NCI-H2171 (cell line): ENCODE measurements at regions not wholly inside any gene's neighbourhood (a gene's known extent, or its start where the extent isn't known, plus 50 kb on each side); places are given as distances from the start of the nearest gene placed in this dataset.

Experiments used
- DNase-seq: peaks from one replicate; lab custom pipeline; 2025; lab: John Stamatoyannopoulos, UW

DNA sequence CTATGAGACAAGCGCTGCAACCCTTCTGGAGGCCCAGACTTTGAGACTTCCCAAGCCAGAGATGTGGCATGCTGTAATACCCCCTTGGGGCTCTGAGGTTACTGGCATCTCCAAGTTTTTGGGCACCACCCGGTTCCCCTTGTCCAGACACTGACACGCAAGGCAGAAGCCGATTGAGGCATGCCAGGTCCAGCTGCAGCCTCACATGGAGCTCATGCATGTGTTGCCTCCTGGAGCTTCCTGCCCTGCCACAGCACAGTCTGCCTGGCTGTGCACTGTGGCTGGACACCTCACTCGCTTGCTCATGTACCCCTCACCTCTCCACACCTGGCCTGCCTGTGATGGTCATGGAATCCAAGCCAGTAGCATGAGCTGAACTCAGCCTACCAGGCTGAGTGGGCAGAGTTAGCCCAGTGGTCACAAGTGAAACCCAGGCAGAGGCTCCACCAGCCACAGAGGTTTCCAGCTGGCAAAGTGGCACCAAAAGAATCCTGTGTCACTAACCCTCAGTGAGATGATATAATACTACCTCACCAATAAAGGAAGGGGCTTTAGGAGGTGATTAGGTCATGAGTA, 789.2 kb upstream of the INTU start:
- no peak for DNase-seq

DNA sequence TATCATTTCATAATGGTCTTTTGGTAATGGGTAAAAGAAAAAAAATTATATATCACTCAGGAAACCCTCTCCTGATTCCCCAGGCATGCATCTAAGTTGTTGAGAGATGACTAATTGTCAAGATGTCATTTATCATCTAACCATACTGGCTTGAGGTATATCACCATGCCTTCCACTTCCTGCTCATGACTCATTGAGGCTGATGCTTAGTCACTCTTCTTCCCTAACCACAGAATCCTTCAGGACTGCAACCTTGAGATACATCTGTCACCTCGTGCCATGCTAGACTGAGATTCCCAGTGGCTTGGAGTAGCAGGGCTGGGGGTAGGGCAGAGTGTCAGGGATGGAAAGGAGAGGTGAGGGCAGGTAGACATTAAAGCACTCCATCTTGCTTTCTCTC, 782.5 kb upstream of the INTU start:
- DNase-seq, result peak; percentile 0

DNA sequence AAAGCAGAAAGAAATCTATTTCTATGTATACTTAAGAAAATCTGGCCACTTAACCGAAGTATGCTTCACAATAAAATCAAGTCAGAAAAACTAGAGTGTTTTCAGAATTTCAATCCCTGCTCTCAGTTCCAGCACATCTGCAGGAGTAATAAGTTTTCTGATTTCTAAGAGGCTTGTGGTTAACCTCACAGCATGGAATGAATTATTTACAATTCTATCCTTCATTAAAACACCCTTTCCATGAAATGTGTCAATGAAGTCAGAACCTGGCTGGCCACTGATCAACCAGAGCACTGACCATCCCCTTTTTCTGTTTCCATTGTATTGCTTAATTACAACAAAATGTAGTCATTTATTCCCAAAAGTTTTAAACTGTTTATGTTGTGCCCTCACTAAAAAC, 781.4 kb upstream of the INTU start:
- DNase-seq, result no peak

DNA sequence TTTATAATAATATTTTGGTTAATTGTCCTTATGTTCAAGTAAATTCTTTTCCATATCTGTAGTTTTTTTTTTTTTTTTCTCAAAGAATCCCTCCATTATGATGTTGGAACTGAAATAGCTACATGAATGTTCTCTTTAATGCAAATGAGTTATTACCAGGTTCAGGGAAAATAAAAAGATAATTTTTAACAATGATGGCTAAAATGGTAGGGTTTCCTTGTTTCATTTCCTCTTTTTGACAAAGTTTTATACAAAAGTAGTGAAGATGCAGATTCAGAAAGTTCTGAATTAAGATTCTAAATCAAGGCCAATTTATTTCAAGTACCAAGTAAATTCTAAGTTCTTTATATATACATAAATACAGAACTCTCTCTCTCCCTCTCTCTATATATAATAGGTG, 779.0 kb upstream of the INTU start:
- DNase-seq, result no peak

DNA sequence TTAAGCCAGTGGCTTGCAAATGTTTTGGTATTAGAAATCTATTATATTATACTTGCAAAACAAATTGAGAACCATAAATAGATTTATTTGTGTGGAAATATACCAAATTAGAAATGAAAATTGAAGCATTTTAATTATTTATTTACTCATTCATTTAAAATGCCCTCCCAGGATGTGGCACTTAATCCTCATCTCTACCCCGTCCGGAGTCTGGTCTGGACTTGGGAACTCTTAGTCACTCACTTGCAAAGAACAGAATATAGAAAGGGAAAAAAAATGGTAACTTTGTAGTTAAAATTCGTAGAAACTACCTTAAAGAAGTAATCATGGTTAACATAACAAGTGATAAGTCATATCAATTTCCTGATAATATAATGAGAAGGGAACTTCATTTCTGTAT, 775.9 kb upstream of the INTU start:
- DNase-seq, result no peak

DNA sequence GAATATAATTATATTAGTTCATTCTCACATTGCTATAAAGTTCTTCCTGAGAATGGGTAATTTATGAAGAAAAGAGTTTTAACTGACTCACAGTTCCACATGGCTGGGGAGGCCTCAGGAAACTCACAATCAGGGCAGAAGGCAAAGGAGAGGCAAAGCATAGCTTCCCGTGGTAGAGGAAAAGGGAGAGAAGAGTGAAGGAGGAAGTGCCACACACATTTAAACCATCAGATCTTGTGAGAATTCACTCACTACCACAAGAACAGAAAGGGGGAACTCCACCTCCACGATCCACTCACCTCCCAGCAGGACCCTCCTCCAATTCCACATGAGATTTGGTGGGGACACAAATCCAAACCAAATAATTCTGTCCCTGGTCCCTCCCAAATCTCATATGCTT, 773.4 kb upstream of the INTU start:
- DNase-seq, result no peak

DNA sequence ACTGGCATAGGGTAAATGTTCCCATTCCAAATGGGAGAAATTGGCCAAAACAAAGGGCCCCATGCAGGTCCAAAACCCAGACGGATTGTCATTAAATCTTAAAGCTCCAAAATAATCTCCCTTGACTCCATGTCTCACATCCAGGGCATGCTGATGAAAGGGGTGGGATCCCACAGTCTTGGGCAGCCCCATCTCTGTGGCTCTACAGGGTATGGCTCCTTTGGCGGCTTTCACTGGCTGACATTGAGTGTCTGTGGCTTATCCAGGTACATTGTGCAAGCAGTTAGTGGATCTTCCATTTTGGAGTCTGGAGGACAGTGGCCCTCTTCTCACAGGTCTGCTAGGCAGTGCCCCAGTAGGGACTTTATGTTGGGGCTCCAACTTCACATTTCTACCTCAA, 772.9 kb upstream of the INTU start:
- DNase-seq, result no peak

DNA sequence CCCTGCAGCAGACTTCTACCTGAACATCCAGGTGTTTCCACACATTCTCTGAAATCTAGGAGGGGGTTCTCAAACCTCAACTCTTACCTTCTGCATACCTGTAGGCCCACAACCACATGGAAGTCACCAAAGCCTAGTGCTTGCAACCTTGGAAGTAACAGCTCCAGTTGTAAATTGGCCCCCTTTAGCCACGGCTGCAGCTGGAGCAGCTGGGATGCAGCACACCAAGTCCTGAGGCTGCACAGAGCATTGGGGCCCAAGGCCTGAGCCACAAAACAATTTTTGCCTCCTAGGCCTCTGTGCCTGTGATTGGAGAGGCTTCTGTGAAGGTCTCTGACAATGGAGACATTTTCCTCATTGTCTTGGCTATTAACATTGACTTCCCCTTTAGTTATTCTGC, 772.4 kb upstream of the INTU start:
- no peak for DNase-seq

DNA sequence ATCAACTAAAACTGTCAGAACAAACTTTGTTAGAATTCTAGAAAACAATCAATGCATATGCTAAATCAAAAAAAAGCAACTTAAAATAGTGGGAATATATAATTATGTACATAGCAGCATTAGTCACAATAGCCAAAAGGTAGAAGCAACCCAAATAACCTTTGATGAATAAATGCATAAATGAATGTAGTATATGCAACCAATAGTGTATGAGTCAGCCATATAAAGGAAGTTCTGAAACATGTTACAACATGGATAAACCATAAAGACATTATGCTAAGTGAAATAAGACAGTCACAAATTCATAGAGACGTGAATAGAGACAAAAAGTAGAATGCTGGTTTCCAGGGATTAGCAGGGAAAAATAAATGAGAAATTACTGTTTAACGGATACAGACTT, 762.8 kb upstream of the INTU start:
- DNase-seq, result no peak

DNA sequence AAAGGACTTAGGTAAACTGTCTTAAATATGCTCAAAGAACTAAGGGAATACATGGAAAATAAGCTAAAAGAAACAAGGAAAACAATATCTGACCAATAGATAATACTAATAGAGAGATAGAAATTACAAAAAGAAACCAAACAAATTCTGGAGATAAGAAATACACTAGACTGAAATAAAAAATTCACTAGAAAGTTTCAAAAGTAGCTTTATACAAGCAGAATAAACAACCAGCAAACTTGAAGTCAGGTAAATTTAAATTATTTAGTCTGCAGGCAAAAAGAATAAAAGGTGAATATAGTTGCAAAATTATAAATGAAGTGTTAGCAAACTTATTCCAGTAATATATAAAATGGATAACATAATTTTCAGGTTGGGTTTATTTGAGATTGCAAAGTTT, 760.9 kb upstream of the INTU start:
- DNase-seq, result no peak

DNA sequence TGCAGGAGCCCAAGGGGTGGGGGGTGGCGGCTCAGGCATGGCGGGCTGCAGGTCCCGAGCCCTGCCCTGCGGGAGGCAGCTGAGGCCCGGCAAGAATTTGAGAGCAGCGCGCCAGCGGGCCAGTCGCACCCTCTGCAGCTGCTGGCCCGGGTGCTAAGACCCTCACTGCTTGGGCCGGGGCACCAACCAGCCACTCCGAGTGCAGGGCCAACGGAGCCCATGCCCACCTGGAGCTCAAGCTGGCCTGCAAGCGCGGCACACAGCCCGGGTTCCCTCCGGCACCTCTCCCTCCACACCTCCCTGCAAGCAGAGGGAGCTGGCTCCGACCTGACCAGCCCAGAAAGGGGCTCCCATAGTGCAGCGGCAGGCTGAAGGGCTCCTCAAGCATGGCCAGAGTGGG, 758.2 kb upstream of the INTU start:
- DNase-seq, result no peak

DNA sequence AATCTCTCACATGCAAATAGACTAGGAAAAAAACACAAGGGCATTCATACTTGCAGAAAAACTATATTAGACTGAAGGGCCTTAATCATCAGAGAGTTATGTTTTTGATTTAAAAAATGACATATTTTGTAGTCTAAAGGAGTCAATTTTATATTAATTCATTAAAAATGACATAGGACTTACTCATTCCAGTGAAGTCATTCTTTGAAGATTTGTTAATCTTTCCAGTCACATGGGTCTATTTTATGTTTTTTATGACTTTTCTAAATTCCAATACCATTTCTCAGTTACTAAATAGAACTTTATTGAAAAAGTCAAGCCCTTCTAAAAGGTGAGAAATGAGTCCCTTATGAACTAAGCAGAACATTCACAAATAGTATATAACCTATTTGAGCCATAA, 743.8 kb upstream of the INTU start:
- no peak for DNase-seq

DNA sequence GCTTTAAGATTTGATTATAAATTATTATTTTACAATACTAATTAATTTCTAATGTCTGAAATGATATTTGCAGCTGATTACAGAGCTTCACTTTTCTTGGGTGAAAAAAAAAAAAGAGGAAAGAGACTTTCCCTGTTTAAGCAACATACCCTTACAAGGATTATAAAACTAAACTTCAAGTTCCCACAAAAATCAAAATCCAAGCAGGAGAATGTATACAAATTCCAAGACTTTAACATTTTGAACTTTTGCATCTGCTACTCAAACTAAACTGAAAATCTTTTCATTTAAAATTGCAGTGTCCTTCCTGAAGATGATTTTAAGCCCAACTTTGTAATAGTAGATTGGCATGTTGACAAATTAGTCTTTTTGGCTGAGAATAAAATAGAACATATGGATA, 742.4 kb upstream of the INTU start:
- DNase-seq, result no peak

DNA sequence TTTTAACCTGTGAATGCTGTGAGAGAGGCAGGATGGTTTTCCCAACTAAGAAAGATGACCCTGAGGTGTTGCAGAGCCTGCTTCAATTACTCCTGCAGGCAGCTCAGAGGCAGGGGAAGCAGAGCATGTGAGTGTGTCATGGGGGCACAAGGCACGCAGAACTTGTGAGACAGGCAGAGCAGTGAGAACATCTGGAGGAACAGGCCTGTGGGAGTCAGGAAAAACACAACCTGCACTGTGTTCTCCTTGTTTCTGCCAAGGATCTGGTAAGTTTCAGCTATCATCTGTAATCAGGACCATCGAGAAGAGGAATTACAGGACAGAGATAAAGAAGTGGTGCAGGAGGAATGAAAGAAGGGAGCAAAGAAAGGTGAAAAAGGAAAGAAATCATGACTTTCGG, 741.8 kb upstream of the INTU start:
- DNase-seq, result no peak

DNA sequence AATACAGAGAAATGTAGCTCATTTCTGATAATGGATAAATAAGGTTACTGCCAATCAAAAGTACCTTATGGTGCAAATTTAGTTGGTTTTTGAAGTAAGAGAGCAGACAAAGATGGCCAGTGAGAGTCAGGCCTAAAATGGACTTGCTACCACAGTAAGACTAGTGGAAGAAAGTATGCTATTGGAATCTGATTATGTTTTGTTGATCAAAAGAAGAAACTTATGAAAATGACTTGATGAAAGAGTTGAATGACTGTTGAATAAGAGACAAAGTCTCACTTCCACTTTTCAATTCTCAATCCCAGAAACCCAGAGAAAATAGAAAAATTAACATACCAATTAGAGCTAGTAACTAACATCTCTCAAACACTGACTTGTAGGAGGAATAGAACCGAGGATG, 737.8 kb upstream of the INTU start:
- DNase-seq, result no peak

DNA sequence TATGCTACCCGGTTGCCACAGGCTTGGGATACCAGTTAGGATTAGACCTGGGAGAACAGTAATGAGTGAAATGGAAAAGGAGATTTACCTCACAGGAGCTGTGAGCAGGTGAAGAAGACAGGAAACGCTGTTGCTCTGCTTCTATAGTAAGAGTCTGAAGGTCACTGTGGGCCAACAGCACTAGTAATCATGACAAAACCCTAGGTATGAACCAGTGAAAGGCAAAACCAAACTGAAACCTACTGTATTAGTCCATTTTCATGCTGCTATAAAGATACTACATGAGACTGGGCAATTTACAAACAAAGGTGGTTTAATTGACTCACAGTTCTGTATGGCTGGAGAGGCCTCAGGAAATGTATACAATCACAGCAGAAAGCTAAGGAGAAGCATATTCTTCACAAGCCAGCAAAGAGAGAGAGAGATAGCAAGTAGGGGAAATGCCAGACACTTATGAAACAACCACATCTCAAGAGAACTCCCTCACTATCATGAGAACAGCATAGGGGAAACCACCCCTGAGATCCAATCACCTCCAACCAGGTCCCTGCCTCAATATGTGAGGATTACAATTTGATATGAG, 736.7 kb upstream of the INTU start:
- no peak for DNase-seq

DNA sequence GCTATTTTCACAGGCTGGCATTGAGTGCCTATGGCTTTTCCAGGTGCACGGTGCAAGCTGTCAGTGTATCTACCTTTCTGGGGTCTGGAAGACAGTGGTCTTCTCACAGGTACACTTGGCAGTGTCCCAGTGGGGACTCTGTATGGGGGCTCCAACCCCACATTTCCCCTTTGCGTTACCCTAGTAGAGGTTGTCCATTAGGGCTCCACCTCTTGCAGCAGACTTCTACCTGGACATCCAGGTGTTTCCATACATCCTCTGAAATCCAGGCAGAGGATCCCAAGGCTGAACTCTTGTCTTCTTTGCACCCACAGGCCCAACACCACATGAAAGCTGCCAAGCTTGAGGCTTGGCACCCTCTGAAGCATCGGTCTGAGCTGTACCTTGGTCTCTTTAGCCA, 735.7 kb upstream of the INTU start:
- no peak for DNase-seq

DNA sequence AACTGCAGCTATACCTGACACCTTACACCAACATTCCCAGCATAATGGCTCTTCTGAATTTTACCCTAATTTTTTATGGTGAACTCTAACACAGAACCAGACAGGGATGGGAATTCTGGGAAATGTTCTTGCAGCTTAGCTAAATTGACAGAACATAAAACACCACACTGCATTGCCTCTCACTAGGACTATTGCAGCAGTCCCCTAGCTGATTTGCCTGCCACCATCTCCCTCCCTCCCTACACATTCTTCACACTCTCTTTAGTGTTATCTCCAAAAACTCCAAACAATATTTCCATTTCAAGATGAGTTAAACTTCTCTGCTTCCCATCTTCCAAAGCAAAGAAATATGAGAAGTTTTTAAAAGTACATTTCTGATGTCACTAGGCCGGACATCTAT, 733.9 kb upstream of the INTU start:
- DNase-seq, result no peak

DNA sequence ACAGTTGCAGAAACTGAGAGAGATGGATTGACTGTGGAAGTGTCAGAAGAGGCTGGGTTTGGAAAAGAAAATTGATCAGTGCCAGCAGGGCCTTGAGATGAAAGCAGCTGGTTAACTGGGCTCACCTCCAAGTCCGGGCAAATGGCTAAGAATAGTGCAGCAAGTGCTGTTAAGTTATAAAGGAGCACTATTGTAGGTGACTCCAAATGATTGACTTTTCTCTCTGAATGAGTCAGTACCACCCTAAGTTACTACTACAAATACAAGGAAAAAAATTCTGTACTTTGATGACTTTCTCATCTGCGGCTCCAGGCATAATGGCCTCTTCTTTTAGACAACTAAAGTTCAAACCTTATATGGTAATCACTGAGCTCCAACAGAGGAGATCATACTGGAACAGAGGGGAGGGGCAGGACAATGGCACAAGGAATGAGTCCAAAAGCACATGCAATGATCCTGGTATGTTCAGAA, 733.4 kb upstream of the INTU start:
- DNase-seq, result no peak

DNA sequence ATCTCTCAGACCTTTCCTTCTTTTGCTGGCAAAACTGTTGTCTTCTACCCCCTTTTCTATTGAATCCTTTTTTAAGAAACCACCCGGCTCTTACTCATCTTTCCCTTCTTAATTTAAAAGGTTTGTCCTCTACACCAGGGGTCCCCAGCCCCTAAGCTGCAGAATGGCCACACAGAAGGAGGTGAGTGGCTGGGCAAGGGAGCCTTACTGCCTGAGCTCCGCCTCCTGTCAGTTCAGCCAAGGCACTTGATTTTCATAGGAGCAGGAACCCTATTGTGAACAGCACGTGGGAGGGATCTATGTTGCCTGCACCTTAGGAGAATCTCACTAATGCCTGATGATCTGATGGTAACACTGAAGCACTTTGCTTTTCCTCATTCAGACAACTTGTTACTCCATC, 726.3 kb upstream of the INTU start:
- DNase-seq, result no peak

DNA sequence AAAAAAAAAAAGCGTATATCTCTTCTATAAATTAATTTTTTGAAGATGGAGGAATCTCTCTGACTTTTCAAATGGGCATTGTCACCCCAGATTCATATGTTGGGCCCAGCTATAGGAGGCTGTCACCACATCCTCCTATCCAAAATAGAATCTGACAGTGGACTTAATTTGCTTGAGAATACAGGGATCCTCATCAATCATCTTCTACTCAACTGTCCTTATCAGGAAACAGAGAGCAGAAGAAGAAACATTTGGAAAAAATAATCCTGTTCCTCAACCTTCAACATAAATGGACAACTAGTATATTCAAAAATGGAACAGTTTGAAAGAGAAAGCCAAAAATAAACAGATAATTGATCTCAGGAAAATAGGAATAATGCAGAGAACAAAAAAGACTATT, 725.4 kb upstream of the INTU start:
- DNase-seq, result no peak

DNA sequence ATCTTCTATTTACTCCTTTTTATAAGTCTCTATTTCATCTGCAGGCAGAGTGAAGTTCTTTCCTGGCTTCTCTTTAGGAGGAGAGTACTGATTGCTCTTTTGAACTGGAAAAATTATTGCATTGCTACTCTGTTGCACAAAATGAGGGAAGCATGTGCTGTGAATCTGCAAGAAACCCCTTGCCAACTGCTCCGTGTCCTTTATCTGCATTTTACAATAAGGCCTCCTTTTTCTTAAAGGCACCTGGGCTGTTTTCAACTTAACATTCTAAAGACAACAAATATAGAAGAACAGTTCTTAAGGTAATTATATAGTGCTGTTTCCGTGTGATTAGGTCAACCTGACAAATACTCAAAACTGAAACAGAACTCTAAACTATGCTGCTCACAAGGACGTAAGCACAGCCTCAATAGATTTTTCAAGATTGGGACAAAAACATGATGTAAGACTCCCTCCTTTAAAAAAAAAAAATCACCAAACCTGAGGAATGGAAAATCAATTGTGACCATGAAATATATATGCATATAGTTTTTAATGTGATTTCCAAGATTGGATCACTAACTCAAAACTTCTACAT, 716.6 kb upstream of the INTU start:
- DNase-seq, result no peak

DNA sequence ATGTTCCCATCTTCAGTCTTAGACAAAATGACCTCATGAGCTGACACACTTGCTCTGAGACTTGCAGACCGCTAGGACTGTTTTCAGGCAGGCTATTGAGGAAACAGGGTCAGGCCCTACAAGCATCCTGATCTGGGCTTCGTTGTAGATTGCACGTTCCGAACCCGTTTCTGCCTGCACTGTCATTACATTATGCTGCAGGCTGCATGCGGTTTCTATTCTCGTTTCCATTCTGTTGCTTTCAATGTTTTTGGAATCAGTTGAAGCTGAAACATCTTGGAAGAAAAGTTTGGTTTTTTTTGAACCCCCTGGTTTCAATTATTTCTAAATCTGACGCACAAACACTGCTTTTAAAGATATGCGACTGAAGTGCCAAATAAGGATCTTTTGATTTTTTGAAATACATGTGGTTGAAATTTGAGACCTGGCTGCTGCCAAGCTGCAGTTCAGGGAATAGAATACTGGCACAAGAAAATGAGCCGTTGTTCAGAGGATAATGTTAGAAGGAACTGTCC, 716.1 kb upstream of the INTU start:
- peak; percentile 1 for DNase-seq
